ENCODE measurements at regions not wholly inside any gene's neighbourhood (a gene's known extent, or its start where the extent isn't known, plus 50 kb on each side); places are given as distances from the start of the nearest gene placed in this dataset.

GRCh38 chr1:185420588-185421081, 103.6 kb upstream of the IVNS1ABP start:
- Histone ChIP-seq H3K27me3 (replicated peaks; ENCODE audit: insufficient read depth, low read length) (no peaks in the 10 kb centered on the region), H3K9ac (ENCODE audit: low read length) (no peak overlapping the region), H3K4me2 (ENCODE audit: low read depth, low read length) (no peak overlapping the region), H3K4me1 (ENCODE audit: low read length) (no peaks in the 10 kb centered on the region), H4K20me1 (ENCODE audit: insufficient read depth, low read length) (no peaks in the 10 kb centered on the region), H3F3A (ENCODE audit: insufficient read depth, low read length) (no peaks in the 10 kb centered on the region), H3K4me3 (ENCODE audit: low read length) (no peak overlapping the region), H2AFZ (ENCODE audit: low read length) (no peak overlapping the region), H3K36me3 (replicated peaks; ENCODE audit: insufficient read depth, low read length) (no peaks in the 10 kb centered on the region), H3K27ac (ENCODE audit: low read length) (no peak overlapping the region), H3K79me2 (ENCODE audit: low read length) (no peaks in the 10 kb centered on the region), H3K9me2 (replicated peaks; ENCODE audit: insufficient read depth, low read length) (no peaks in the 10 kb centered on the region), H3K9me3 (replicated peaks; ENCODE audit: insufficient read depth, low read length) (no peaks in the 10 kb centered on the region)
- no peak for TF ChIP-seq EZH2 (optimal IDR thresholded peaks at IDR 0.05; ENCODE audit: low read depth, low read length)
- TF ChIP-seq EZH2phosphoT487 (IDR thresholded peaks at IDR 0.05; ENCODE audit: low read length): no peak
- TF ChIP-seq CTCF (IDR thresholded peaks at IDR 0.05; ENCODE audit: low read length): no peak
- DNase-seq: no peak

- Histone ChIP-seq H4K20me1 (ENCODE audit: insufficient read depth, low read length) (no peaks in the 10 kb centered on the region), H3K9me2 (replicated peaks; ENCODE audit: insufficient read depth, low read length) (no peaks in the 10 kb centered on the region), H3K4me3 (ENCODE audit: low read length) (no peak overlapping the region), H3K4me1 (ENCODE audit: low read length) (no peaks in the 10 kb centered on the region), H3K9ac (ENCODE audit: low read length) (no peak overlapping the region), H3K4me2 (ENCODE audit: low read depth, low read length) (no peak overlapping the region), H3F3A (ENCODE audit: insufficient read depth, low read length) (no peaks in the 10 kb centered on the region), H3K36me3 (replicated peaks; ENCODE audit: insufficient read depth, low read length) (no peaks in the 10 kb centered on the region), H3K27me3 (replicated peaks; ENCODE audit: insufficient read depth, low read length) (no peaks in the 10 kb centered on the region), H3K9me3 (replicated peaks; ENCODE audit: insufficient read depth, low read length) (no peaks in the 10 kb centered on the region), H2AFZ (ENCODE audit: low read length) (no peak overlapping the region), H3K27ac (ENCODE audit: low read length) (no peak overlapping the region), H3K79me2 (ENCODE audit: low read length) (no peaks in the 10 kb centered on the region)
- no peak for DNase-seq
- no peak for TF ChIP-seq CTCF (IDR thresholded peaks at IDR 0.05; ENCODE audit: low read length)
- no peak for TF ChIP-seq EZH2 (optimal IDR thresholded peaks at IDR 0.05; ENCODE audit: low read depth, low read length)
- no peak for TF ChIP-seq EZH2phosphoT487 (IDR thresholded peaks at IDR 0.05; ENCODE audit: low read length)
These were observed 102.7 kb upstream of the IVNS1ABP start for GRCh38 chr1:185419718-185420117.

- TF ChIP-seq CTCF (IDR thresholded peaks at IDR 0.05; ENCODE audit: low read length): no peak
- TF ChIP-seq EZH2 (optimal IDR thresholded peaks at IDR 0.05; ENCODE audit: low read depth, low read length): no peak
- no peak for TF ChIP-seq EZH2phosphoT487 (IDR thresholded peaks at IDR 0.05; ENCODE audit: low read length)
These were observed 101.4 kb upstream of the IVNS1ABP start for GRCh38 chr1:185418472-185418871.

More at GRCh38 chr1:185418472-185418871, 101.4 kb upstream of the IVNS1ABP start:
- no peaks in the 10 kb centered on the region for H4K20me1 ChIP-seq (ENCODE audit: insufficient read depth, low read length)
- H3K9me2 ChIP-seq (replicated peaks; ENCODE audit: insufficient read depth, low read length): no peaks in the 10 kb centered on the region
- no peaks in the 10 kb centered on the region for H3K9me3 ChIP-seq (replicated peaks; ENCODE audit: insufficient read depth, low read length)
- no peaks in the 10 kb centered on the region for H3K36me3 ChIP-seq (replicated peaks; ENCODE audit: insufficient read depth, low read length)
- H3K4me1 ChIP-seq (ENCODE audit: low read length): no peaks in the 10 kb centered on the region
- no peaks in the 10 kb centered on the region for H3K27me3 ChIP-seq (replicated peaks; ENCODE audit: insufficient read depth, low read length)
- H3K27ac ChIP-seq (ENCODE audit: low read length): no peak overlapping the region
- no peak overlapping the region for H3K4me2 ChIP-seq (ENCODE audit: low read depth, low read length)
- no peaks in the 10 kb centered on the region for H3F3A ChIP-seq (ENCODE audit: insufficient read depth, low read length)
- H2AFZ ChIP-seq (ENCODE audit: low read length): no peak overlapping the region
- H3K9ac ChIP-seq (ENCODE audit: low read length): no peak overlapping the region
- no peaks in the 10 kb centered on the region for H3K79me2 ChIP-seq (ENCODE audit: low read length)
- H3K4me3 ChIP-seq (ENCODE audit: low read length): no peak overlapping the region
- no peak for DNase-seq
